NCI-H2196 treated with DMSO at 0.1 percent for 48 hours (cell line): ENCODE measurements at regions not wholly inside any gene's neighbourhood (a gene's known extent, or its start where the extent isn't known, plus 50 kb on each side); places are given as distances from the start of the nearest gene placed in this dataset.

Source experiments
- DNase-seq: peaks from one replicate; lab custom pipeline; 2025; ENCODE audit not compliant: unreplicated experiment; lab: John Stamatoyannopoulos, UW

DNA sequence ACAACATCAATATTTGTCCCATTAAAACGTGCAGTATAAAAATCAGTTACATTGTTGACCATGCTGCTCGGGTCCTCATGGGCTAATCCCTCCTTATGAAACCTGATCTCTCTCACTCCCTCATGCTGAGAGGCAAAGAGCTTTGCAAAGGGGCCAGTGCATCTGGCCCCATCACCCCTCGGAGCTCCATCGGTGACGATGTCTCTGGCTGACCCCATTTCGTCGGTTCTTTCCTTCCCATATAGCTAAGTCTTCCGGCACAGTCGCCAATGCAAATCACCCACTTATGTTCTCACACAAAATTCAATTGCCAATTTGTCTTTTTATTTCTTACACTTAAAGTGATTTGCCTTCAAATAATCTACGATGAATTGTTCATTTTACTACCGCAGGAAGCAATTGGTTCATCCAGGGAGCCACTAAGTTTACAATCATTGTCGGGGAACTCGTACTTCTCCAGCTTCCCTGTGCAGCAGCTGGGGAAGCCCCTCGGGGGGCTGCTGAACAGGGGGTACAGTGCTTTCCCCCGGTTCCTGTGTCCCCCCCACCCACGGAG lies 199.8 kb upstream of the CDH4 start:
- DNase-seq = no peak

- DNase-seq = no peak
These were observed 199.2 kb upstream of the CDH4 start for GRCh38 chr20:61052776-61053442.

DNA sequence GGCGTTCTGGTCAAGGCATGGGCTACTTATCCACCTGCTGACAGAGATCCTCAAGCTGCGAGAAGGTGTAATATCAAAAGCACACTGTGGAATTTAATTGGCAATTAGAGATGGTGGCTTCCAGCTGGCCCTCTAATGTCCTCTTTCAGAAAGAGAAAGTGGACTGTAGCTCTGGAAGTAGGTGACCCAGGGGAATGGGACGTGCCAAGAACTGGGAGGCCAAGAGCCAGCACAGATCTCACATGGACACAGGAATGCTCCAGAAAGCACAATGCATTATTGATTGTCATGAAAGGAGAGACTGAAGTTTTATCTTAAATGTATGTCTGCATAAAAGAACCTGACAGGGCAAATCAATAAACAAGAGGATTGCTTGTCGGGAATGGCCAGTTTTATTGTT lies 198.6 kb upstream of the CDH4 start:
- no peak for DNase-seq

DNA sequence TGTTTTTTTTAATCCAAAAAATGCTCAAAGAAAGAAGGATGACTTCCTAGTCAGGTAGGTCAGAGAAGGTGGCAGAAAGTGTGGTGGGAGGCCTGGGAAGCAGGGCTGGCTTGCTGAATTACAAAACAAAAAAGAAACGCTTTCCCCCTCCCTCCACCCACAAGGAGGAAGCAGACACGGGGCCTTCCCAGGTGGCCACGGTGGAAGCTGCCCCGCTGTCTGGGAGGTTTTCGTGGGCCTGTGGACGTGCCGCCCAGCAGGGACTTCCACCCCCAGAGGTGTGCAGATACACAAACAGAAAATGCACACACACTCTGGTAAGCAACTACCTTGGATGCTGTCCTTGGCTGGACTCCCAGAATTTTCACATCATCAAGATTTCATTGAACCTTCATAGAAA lies 198.2 kb upstream of the CDH4 start:
- DNase-seq = no peak

- DNase-seq = no peak
These were observed 197.7 kb upstream of the CDH4 start for GRCh38 chr20:61054411-61054810.

GRCh38 chr20:61055180-61056010 lies 196.7 kb upstream of the CDH4 start:
- DNase-seq = no peak

DNA sequence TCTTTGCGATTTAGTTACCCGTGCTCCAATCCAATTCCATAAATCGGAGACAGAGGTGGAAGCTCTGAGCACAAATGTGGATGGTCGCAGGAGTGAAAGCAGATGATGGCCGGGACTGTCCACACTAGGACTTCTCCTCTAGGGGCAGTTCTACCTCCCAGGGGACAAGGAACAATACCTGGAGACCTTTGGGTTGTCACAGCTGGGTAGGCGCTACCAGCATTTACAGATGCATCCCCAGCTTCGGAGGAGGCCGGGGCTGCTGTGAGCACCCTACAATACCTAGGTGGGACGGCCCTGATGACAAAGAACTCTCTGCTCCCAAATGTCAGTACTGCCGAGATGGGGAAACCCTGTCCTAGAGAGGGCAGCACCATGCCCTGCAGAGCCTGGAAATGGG lies 195.9 kb upstream of the CDH4 start:
- no peak for DNase-seq

GRCh38 chr20:61056627-61057442 lies 195.2 kb upstream of the CDH4 start:
- no peak for DNase-seq

DNA sequence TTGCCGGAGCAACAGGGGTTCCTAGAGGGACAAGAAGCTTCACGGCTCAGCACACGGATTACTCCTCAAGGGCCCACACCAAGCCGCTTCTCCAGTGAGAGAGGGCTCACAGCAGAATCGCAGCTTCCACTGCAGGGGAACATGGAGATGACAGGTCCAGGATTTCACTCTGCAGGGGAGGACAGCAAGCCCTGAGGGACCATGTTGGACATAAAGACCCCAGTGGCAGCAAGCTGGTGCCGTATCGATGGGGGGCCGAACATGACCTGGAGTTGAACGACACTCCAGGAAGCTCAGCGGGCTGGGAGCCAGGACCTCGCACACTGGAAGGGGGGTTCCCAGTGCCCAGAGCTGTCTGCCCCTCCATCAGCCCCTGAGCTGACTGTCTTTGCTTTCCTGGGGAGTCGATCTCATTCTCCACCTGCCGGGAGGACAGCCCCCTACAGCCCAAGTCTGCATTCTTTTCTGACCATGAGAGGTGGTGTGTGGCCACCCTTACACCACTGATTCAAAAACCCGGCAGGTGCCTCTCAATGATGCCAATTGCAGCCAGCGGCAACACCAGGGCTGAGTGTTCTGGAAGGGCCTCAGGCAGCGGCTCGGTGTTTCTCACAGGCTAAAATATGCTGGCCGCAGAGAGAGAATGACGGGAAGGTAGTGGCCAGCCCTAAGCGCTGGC lies 194.5 kb upstream of the CDH4 start:
- no peak for DNase-seq

DNA sequence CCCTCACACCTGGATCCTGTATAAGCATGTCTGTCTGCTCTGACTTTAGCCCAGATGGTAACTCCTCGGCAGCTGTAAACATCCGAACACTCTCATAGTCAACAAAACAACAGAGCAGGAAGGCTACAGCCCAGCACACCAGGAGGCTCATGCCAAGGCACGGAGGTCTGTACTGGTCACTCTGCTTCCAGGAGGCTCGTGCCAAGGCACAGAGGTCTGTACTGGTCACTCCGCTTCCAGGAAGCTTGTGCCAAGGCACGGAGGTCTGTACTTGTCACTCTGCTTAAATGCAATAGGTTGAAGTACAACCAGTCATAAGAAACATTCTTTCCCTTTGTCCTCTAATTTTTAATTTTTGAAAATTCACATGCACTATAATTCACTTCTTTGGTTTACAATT lies 190.1 kb upstream of the CDH4 start:
- no peak for DNase-seq

DNA sequence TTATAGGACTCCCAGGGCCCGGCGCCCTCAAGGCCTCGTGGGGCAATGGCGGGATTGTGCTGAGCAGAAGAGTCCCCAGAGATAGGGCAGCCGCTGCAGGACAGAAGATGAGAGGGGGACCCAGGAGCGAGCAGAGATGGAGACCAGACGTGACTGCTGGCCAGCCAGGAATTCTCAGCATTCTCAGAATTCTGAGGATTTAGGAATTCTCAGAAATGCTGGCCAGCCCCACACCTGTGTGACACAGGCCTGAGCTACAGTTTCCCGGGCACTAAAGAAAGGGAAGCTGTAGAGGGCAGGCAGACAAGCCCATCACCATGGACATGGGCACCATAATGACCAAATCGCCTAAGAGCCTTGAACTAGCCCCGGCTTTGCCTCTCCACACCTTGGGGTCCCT lies 186.2 kb upstream of the CDH4 start:
- DNase-seq = no peak

DNA sequence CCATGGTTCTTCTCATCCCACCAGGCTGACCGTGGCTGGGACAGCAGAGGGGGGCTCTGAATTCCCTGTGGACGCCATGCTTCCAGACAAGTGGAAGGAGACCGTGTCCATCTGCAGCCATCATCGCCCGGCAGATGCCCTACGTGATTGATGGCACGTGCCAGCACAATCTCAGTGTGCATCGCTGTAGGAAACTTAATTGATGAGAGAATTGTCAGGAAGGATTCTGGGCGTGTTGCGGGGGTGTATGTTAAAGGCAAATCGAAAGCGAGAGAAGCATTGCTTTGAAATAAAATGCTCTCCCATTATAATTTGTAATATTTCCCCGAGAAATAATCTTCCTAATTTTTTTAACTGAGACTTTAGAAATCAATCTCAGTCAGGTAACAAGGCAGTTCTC lies 185.5 kb upstream of the CDH4 start:
- no peak for DNase-seq

- no peak for DNase-seq
These were observed 184.8 kb upstream of the CDH4 start for GRCh38 chr20:61067221-61067620.

DNA sequence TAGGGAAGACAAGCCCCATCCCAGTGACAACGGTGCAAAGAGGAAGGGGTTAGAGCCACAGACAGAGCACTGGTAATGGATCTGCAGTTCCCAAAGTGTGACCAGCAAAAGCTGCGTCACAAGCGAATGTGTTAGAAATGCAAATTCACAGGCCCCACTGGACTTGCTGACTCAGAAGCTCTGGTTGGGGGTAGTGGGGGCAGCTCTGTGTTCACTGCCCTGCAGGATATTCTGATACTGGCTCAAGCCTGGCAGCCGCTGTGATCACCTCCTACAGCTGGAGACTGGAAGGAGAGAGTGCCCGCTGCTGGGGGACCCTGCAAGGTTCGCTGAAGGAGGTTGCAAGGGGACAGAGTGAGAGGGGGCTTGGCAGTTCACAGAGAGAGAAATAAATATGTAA lies 179.7 kb upstream of the CDH4 start:
- no peak for DNase-seq

- DNase-seq = no peak
These were observed 178.7 kb upstream of the CDH4 start for GRCh38 chr20:61073376-61073775.

DNA sequence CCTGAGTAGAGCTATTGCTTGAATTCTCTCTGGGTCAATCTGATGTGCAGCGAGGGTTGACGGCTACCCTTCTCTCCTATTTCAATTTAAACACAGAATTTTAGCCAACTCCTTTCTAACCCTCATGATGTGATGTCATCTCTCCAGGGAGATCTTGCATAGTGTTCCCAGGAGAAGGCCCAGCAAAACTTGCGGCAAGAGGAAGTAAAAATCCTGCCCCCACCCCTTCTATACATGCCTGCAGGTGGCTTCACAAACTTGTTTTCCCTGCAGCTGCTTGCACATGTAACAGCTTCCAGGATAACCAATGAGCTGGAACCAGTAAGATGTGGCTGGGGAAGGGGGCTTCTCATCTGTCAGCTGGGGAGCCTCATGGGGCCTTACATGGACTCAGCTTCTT lies 169.3 kb upstream of the CDH4 start:
- no peak for DNase-seq

DNA sequence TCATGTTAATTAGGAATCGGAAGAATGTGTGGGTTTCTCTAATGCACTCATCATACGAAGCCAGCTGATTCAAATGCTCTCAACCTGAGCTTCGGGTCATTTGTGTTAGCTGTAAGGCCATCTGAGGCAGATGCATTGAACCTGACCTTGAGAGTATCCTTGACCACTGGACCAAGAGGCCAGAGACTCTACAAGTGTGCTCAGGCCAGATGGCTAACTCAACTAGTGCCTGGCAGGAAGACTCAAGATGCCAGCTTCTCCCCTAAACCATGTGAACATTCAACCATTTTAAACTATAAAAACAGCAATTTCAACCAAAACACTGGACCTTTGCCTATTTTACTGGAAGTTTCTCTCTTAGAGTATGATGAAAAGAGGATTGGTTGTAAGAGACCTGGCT lies 168.6 kb upstream of the CDH4 start:
- DNase-seq = no peak

DNA sequence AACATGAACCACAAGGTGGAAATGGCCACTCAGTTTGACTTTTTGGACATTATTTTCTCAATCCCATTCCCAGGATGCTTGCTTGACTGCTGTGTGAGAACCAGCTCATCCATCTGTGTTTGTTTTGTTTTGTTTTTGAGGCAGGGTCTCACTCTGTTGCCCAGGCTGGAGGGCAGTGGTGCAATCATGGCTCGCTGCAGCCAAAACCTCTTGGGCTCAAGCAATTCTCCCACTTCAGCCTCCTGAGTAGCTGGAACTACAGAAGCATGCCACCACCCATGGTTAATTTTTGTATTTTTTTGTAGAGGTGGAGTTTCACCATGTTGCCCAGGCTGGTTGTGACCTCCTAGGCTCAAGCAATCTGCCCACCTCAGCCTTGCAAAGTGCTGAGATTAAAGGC lies 166.0 kb upstream of the CDH4 start:
- no peak for DNase-seq

DNA sequence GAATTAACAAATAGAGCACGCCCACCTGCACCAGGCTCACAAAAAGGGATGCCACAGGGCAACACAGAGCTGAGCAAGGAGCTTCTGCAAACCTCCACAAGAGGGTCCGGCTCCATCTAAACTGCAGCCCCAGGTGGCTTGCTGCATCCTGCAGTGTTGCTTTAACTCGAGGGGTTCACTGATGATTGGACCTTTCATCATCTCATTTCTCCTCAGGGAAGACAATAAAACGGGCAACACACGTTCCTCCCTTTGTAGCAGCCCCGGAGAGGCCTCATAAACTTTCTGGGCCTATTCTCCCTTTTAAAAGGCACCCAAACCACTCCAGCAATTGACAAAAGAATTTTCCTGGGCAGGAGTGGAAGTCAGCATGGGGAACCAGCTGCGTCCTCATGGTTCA lies 161.5 kb upstream of the CDH4 start:
- DNase-seq = no peak

- DNase-seq = no peak
These were observed 159.8 kb upstream of the CDH4 start for GRCh38 chr20:61092251-61092650.

GRCh38 chr20:61094581-61094980 lies 157.5 kb upstream of the CDH4 start:
- DNase-seq = no peak
